Heart left ventricle (tissue), 13 donors: ENCODE measurements at regions not wholly inside any gene's neighbourhood (a gene's known extent, or its start where the extent isn't known, plus 50 kb on each side); places are given as distances from the start of the nearest gene placed in this dataset.

Experiments used
- CTCF ChIP-seq, 12 donors: fragments of 200-600 bp; sonication (generic) in 4 of 12; IDR thresholded peaks; one replicate each; pipeline versions ENCODE4 v1.5.0 to v1.8.0; 2018 to 2022; ENCODE audit warnings: antibody characterized with exemption in 12 of 12, mild to moderate bottlenecking in 5 of 12
- POLR2A ChIP-seq, 2 donors: fragments of 450-650 bp; IDR thresholded peaks; one replicate each; pipeline ENCODE4 v1.6.1; 2017; ENCODE audit warnings: antibody characterized with exemption in 2 of 2, mild to moderate bottlenecking in 2 of 2, moderate library complexity in 2 of 2
- donor health status: ischemic (EF 13 %, LVEDD 7.1; RV severe dilation, severe dysfunction).
- donor health status: DM: no; HTN: yes; CAD: no.
- donor health status: DM: no; HTN: no; CAD: no.
- donor health status: ischemic (EF 25% LVEDD 6.9; RV normal size, moderate dysfunction).
- donor health status: ischemic (EF 25% LVEDD 5.7; RV mildly dilated, moderate dysfunction).
- donor health status: ischemic (EF 35%, LVEDD 5.7; RV mildly dilated, moderate dysfunction).
- donor health status: nonischemic (EF 11% LVEDD 7.7; RV severe dilation, severe dysfunction).
- donor health status: DM: yes; HTN: yes; CAD: no.
- donor health status: PGD.
- donor health status: ischemic (EF 29% LVEDD 5.4; RV normal size, mild dysfunction).
- donor health status: nonischemic (EF 23%, LVEDD 6.1; RV moderate dilation, normal function).

- no peak for TF ChIP-seq CTCF (IDR thresholded peaks at IDR 0.05)
- TF ChIP-seq POLR2A (IDR thresholded peaks at IDR 0.05): no peak
These were observed 236.2 kb downstream of the FGFR2 start for GRCh38 chr10:121362026-121362425.
